Vagina (tissue), 2 donors: ENCODE measurements at regions not wholly inside any gene's neighbourhood (a gene's known extent, or its start where the extent isn't known, plus 50 kb on each side); places are given as distances from the start of the nearest gene placed in this dataset.

Source experiments
- POLR2A ChIP-seq, 2 donors: fragments of 450-650 bp; IDR thresholded peaks; one replicate each; pipeline ENCODE4 v1.6.1; 2017; ENCODE audit warnings: antibody characterized with exemption in 2 of 2, mild to moderate bottlenecking in 2 of 2, moderate library complexity in 2 of 2
- POLR2AphosphoS5 ChIP-seq, 2 donors: sonication (generic); formaldehyde crosslinking; IDR thresholded peaks; one replicate each; pipeline ENCODE4 v1.9.0; 2017; ENCODE audit warnings: antibody characterized with exemption in 2 of 2, mild to moderate bottlenecking in 2 of 2, low read depth in 1 of 2; ENCODE audit not compliant: insufficient read depth in 1 of 2
- TF ChIP-seq, protein P1 (sequence below), 3 experiments: fragments of 450-650 bp in 2 of 3; fragments of 200-600 bp in 1 of 3; sonication (generic) in 1 of 3; IDR thresholded peaks; one replicate each; pipeline ENCODE4 v1.5.1; 2017 to 2019; ENCODE audit warnings: antibody characterized with exemption in 3 of 3, mild to moderate bottlenecking in 2 of 3, moderate library complexity in 2 of 3

DNA sequence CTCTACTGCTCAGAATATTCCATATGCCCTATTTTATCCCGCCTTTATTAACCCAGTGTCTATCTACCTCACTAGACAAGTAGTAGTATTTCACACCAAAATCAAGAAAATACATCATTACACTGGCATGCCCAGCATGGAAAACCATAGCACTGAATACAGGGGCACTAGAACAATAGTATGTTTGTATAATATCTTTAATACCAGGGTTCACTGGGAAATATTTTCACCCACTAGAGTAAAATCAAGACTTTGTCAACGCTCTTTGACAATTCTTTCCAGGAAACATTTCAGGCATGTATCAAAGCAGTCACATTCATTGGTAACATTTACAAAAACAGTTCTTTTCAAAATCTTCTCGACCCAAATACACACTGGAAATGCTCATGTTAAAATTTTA, 119.3 kb upstream of the BEND6 start:
- TF ChIP-seq, protein P1, sequence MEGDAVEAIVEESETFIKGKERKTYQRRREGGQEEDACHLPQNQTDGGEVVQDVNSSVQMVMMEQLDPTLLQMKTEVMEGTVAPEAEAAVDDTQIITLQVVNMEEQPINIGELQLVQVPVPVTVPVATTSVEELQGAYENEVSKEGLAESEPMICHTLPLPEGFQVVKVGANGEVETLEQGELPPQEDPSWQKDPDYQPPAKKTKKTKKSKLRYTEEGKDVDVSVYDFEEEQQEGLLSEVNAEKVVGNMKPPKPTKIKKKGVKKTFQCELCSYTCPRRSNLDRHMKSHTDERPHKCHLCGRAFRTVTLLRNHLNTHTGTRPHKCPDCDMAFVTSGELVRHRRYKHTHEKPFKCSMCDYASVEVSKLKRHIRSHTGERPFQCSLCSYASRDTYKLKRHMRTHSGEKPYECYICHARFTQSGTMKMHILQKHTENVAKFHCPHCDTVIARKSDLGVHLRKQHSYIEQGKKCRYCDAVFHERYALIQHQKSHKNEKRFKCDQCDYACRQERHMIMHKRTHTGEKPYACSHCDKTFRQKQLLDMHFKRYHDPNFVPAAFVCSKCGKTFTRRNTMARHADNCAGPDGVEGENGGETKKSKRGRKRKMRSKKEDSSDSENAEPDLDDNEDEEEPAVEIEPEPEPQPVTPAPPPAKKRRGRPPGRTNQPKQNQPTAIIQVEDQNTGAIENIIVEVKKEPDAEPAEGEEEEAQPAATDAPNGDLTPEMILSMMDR (IDR thresholded peaks at IDR 0.05) = no peak
- TF ChIP-seq POLR2AphosphoS5 (IDR thresholded peaks at IDR 0.05; ENCODE audit: insufficient read depth in 1 of 2, low read depth in 1 of 2) (no peak), POLR2A (IDR thresholded peaks at IDR 0.05) (no peak)
